Sciatic nerve (tissue), 2 donors: ENCODE measurements at regions not wholly inside any gene's neighbourhood (a gene's known extent, or its start where the extent isn't known, plus 50 kb on each side); places are given as distances from the start of the nearest gene placed in this dataset.
"Not testable (repeated sequence)": the region's sequence is repeated elsewhere in the genome, so short reads cannot be mapped to it uniquely, and the experiment has no call there.

Experiments used
- ATAC-seq: fragments of 200-7000 bp; cut with Tn5 transposase; one replicate; pipeline ENCODE4 v1.9.1; 2020; ENCODE audit warnings: mild to moderate bottlenecking, moderate library complexity
- DNase-seq: peaks from one replicate; pipeline ENCODE4 v3.0.0-alpha.2; 2020; ENCODE audit warnings: low spot score
- intact Hi-C: fragments of 100-400 bp; cut with DNase I; formaldehyde crosslinking; loops from one replicate; pipeline ENCODE4 v1.14.2; 2022
- donor health status: DM: no; HTN: no; CAD: no.
- donor health status: DM: no; HTN: no; CAD: no.

DNA sequence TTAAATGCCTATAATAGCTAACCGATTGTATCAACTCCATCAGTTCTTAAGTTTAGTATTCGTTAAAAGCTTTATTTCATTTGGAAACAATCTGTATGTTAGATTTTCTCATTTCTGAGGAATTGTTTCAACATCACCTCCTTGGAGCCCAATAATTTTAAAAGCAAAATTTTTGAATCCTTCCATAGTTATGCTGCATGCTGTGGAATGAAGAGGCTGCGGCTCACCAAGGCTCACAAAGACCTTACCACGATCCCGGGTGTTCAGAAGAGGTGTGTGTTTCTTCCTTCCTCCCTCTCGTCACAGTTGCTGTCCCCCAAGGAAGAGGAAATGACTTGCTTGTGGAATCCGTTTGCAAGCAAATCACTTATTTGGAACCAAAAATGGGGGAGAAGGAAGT is 143.8 kb downstream of the FGF1 start:
- DNase-seq (no peak), ATAC-seq (no peak)
- intact Hi-C loops = no loop called here

DNA sequence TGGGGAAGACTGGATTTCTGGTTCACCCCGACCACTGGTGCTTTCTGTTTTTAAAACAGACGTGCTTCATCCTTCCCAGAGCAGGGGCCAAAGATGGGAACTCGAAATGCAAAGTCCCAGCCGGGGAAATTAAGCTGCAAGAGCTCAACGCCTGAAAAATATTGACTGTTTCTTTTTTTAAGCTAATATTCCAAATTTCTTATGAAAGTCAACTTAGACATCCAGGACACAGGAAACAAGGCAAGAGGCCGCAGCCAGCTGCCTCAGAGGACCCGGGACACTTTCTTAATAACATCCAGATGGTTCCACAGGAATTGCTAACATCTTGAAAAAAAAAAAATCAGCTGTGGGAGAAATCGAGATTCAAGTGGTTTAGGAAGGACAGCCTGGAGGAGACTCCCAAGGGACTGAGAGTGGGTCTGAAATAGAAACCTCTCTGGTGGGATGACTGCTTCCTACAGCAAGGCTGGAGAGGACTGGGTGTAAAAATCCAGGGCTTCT is 144.9 kb downstream of the FGF1 start:
- intact Hi-C loops = no loop called here
- DNase-seq (no peak), ATAC-seq (peak; percentile 89)

DNA sequence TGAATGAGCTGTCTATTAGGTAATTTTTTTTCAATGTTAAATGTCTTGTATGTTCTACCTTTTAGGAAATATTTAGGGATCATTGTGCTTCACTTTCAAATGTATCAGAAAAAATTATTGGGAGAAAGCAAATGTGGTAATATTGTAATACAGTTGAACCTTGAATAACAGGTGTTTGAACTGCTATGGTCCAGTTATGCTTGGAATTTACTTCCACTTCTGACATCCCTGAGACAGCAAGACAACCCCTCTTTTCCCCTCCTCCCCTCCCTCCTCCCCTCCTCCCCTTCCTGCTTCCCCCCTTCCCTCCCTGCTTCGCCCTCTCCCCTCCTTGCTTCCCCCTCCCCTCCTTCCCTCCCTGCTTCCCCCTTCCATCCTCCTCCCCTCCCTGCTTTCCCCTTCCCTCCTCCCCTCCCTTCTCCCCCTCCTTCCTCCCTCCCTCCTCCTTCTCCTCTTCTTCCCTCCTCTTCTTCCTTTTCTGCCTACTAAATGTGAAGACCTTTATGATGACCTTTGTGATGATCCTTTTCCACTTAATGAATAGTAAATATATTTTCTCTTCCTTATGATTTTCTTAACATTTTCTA is 146.6 kb downstream of the FGF1 start:
- intact Hi-C loops = no loop called here
- no peak for ATAC-seq

DNA sequence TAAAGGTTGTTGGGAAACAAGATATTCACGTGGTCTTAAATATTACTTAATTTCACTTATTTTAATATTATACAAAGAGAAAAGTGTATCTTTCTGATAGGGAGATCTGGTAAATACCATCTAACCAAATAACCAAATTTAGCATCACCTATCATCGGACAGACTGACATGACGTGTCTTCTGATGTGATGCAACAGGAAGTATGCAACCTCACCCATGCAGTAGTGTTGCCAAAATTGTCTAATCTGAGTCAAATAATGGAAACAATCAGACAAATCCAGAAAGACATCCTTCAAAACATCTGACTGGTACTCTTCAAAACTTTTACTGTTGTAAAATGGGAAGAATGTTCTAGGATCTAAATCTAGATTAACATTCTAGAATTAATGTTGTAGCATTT is 148.0 kb downstream of the FGF1 start:
- intact Hi-C loops = no loop called here
- ATAC-seq (no peak), DNase-seq (no peak)

More for the DNA sequence above, 146.6 kb downstream of the FGF1 start:
- no peak for DNase-seq

DNA sequence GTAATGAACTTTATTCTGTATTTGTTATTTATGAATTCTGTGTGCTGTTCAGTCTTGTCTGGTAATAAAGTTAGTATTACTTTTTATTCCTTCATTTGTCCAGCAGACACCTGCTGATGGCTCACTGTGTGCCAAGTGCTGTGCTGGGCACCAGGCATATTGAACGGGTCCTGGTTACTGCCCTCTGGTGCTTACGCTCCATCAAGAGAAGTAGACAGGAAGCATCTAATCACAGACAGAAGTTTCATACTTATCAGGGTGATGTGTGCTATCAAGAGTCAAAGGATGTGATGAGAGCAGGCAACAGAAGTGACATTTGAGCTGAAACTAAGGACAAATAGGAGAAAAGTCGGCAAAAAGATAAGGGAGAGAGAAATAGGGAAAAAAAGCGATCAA is 153.1 kb downstream of the FGF1 start:
- intact Hi-C loops = no loop called here
- ATAC-seq (no peak), DNase-seq (no peak)

DNA sequence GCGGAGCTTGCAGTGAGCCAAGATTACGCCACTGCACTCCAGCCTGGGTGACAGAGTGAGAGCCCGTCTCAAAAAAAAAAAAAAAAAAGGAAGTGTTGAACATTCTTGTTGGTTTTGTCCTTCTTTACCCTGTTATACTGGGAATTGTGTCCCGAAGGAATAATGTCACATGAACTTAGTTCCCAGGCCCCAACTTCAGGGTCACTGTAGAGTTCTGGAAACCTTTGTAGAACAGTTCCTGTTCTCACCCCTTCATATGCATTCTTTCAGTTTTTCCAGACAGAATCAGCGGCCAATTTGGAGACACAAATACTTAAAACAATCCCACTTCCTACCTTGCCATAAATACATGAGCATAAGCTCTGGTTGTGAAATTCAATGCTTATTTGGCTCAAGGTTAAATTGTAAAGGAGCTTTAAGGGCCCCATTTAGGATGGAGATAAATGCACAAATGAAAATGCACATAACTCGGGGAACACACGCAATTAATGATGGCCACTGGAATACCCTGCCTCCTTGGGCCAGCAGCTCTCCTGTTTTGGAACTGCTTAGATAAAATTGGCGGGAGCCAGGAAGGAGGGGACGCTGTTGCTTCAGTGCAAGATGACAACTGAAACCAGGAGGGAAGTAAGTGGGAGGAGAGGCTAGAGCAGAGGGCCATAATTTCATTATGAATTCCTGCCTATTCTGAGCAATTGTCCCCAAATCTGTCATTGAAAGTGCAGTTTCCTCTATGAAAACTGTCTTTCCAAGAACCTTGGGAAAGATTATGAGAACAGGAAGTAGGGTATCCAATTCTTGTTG is 153.7 kb downstream of the FGF1 start:
- intact Hi-C loops = no loop called here
- no peak for ATAC-seq
- DNase-seq = no peak

DNA sequence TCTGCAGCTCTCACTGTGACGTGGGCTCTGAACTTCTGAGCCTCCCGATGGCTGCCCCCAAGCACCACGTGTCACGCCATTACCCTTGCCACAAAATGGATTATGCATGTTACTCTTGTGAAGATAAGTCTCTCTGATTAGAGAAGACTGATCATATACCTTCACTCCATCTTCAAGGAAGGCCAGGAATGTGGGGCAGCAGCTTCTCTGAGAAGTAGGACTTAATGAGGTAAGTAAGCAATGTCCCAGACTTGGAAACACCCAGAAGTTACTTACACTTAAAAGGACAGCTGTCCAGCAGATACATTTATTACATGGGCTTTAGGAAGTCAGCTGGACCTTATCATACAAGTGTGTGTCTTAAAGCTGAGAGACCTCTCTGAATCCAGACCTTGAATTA is 155.0 kb downstream of the FGF1 start:
- ATAC-seq (no peak), DNase-seq (no peak)
- intact Hi-C loops = no loop called here

DNA sequence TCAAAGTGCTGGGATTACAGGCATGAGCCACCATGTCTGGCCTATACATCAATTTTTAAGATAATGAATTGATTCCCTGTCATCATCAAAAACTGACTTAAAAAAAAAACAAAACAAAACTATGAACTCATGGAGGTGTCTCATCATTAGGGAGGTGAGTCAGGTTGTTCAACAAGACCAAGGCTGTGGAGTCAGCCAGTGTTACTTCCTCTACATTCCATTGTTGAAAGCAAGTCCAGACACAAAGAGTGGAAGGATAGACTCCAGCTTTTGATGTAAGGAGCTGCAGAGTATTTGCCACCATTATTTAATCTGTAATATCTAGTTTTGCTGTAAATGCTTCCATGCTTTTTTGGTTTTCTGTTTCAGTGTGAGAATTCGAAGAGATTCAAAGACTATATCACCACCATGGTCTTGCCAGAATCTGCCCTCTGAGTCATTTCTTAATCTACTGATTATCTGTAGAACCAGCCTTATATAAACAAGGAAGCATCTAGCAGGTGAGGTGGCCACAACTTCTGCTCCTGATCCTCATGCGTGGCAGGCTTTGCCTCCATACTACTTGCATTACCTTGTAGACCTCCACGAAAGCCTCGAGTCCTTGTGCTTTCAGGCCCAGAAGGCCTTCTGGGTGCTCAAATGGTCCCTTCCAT is 156.1 kb downstream of the FGF1 start:
- no peak for DNase-seq
- intact Hi-C loops = no loop called here

DNA sequence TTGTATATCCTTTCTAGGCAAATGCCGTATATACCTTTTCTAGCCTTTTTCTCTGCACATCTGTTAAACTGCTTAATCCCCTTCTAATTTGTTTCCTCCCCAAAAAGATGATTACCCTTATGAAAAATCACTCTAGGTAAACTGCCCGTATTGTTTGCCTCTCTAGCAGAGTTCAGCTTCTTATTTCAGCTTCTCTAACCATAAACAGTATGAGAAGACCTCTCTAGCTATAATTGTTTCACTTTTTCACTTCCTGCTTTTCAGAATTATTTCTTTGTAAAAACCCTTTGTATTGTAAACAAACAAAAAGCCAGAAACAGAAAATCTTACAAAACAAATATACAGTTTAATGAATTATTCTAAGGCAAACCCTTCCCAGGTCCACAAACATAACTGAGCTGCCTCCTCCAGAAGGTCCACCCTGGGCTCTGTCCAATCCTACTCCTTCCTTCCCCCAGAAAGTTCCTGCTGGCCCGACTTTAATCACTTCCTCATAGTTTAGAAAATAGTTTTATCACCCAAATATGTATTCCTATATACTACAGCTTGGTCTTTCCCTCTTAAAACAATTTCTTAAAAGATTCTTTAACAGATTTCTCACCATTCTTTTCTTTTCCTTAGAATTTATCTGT is 158.1 kb downstream of the FGF1 start:
- intact Hi-C loops = no loop called here
- DNase-seq (no peak), ATAC-seq (no peak)

More for the DNA sequence above, 156.1 kb downstream of the FGF1 start:
- ATAC-seq = no peak

DNA sequence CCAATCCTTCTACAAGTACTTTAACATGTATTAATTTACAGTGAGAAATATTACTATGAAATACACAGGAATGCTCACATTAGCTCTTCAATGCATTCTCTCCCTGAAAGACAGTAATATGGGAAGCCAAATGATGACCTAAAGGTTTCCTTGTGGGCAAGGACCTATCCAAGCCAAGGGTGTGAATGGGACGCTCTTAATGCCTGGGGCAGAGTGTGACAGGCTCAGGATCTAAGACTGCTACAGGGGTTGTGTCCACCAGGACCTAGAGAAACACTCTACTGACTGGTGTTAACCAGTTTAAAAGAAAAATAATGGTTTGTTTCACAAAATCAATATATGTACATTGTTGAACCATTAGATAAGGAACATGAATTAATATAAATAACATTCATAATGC is 158.7 kb downstream of the FGF1 start:
- no peak for DNase-seq
- intact Hi-C loops = no loop called here
- no peak for ATAC-seq

DNA sequence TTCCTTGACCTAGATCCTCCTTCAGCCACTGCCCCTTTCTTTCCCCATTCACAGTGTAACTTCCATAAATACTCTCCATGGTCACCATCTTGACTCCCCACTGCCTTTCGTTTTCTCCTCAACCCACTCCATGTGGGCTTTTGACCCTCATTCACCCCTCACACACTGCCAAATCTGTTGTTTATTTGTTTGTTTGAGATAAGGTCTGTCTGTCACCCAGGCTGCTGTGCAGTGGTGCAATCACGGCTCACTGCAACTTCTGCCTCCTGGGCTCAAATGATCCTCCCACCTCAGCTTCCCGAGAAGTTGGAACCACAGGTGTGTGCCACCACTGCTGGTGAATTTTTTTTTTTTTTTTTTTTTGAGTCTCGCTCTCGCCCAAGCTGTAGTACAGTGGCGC is 162.9 kb downstream of the FGF1 start:
- intact Hi-C loops = no loop called here
- ATAC-seq (no peak), DNase-seq (no peak)

DNA sequence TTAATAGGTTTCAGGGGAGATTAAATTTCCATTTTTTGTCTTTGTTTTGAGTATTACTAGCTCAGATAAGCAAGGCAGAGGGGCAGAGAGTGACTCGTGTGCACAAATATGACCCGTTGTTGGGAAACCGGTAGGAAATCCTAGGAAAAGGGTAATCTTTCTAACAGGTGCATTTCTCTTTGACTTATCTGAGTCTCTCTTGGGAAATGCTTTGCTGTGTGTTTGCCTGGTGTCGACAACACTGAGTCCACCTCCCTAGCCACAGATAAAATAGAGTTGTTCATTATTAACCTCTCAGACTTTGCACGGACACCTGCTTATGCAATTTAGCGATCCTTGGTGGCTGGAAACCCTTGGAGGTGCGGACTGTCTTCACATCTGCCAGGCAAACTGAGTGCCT is 164.2 kb downstream of the FGF1 start:
- ATAC-seq (no peak), DNase-seq (no peak)
- intact Hi-C loops = no loop called here

DNA sequence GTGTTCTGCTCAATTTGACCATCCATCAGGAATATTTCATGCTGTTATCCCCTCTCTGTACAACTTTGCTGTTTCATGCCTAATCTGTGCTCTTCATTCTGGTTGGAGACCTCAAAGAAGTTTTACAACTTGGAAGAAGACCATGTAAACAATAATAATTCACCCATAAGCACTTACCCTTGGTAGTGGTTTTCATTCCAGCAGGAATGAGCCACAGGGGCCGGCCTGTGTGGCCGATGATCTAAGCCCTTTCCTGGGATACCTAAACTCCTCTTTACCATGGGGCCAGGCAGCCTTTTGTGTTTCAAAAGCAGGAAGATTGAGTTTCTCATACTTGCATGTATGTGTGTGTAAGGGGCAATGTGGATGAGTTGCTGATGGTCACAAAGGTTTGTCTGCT is 165.0 kb downstream of the FGF1 start:
- ATAC-seq (no peak), DNase-seq (no peak)
- intact Hi-C loops = no loop called here

DNA sequence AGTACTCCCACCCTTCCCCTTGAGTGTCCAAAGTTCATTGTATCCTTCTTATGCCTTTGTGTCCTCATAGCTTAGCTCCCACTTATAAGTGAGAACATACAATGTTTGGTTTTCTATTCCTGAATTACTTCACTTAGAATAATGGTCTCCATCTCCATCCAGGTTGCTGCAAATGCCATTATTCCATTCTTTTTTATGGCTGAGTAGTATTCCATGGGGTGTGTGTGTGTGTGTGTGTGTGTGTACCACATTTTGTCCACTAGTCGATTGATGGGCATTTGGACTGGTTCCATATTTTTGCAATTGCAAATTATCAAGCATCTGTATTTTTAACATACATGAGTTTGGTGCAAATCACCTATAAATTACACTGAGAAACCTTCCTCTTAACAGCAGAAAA is 166.0 kb downstream of the FGF1 start:
- DNase-seq, intact Hi-C loops: not testable (repeated sequence)

DNA sequence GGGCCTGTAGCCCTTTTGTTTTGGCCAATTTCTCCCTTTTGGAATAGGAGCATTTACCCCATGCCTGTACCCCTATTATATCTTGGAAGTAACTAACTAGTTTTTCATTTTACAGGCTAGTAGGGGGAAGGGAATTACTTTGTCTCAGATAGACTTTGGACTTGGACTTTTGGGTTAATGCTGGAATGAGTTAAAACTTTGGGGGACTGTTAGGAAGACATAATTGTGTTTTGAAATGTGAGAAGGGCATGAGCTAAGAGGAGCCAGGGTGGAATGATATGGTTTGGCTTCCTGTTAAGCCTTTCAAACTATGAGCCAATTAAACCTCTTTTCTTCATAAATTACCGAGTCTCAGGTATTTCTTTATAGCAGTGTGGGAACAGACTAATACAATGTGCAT is 168.1 kb downstream of the FGF1 start:
- intact Hi-C loops = no loop called here
- DNase-seq (no peak), ATAC-seq (no peak)

More for the DNA sequence above, 166.0 kb downstream of the FGF1 start:
- not testable (repeated sequence) for ATAC-seq

DNA sequence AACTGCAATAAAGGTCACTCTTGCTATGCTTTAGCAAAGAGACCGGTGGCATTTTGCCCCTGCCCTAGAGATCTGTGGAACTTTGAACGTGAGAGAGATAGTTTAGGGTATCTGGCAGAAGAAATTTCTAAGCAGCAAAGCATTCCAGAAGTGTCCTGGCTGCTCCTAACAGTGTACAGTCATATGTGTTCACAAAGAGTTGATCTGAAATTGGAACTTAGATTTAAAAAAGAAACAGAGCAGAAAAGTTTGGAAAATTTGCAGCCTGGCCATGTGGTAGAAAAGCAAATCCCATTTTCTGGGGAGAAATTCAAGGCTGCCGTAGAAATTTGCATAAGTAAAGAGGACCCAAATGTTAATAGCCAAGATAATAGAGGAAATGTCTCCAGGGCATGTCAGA is 169.2 kb downstream of the FGF1 start:
- no peak for ATAC-seq
- no peak for DNase-seq
- intact Hi-C loops = no loop called here

DNA sequence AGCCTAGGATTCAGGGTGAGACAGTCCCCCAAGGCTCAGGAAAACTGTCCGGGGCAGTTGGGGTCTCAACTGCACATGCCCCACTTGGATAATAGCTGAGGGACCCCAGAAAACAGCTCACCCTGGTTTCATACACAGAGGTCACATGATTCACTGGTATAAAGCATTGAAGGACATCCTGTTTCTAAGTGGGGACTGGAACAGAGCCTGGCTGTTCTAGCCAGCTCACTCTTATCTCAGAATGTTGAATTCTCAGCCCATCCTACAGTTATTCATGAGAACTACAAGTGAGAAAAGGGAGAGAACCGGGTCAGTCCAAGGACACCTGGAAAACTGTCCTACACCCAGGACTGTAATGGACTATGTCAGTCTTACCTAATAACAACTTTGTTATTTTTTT is 170.9 kb downstream of the FGF1 start:
- DNase-seq = no peak
- ATAC-seq = no peak
- intact Hi-C loops = no loop called here

DNA sequence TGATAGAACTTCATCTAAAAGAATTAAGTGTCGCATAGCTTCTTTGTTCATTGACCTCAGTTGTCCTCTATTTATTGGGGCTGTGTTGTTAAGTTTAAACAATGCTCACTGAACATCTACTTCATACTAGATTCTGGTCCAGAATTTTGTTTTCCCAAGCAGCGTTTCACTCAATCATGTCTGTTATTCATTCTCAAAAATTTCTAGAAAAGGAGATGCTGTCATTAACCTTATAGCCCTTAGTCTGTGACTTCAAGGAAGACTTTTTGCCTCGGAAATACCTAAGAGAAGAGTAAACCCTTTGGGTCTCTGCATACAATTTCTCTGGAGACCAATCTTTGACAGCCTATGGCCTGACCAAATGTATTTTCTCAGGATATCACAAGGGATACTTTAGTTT is 171.7 kb downstream of the FGF1 start:
- DNase-seq = no peak
- no peak for ATAC-seq
- intact Hi-C loops = no loop called here

DNA sequence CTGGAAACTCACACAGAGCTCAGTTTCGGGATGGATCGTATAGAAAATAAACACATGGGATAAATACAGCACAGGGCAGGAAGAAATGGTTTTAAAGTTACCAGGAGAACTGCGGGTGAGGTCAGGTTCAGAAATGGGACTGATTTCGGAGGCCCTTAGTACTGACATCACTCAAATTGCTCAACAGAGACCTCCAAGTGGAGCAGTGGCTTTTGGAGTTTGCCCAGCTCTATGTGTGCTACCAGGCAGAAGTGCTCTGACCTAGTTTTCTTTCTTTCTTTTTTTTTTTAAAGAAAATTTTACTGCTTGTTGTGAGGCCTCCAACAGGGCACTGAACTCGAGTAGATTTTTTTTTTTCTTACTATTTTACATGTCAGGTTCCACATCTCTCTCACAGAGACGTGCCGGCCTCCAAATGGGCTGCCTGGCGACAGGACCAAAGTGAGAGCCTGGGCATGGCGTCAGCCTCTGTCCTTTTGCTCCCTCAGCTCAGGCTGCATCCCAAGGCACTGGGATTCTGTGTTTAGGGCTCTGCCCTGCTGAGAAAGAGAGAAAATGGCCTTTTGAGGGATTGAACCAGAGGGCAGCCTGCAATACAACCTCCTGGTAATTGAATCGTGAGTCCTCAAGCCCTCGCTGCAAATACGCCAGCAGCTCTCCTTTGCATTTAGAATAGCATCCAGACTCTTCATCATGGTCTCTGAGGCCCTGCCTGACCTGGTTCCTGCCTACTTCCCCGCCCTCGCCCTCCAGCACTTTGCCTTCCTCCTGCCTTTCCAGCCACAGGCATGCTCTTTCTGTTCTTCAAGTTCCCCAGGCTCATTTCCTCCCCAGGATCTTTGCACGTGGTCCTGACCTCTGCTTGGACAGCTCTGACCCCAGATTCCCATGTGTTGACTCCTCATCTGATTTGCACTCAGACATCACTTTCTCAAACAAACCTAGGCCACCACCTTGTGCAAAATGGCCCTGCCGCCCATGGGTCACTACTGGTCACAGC is 173.5 kb downstream of the FGF1 start:
- intact Hi-C loops = no loop called here
- no peak for DNase-seq
- peak; percentile 94 for ATAC-seq
